ENCODE measurements at regions not wholly inside any gene's neighbourhood (a gene's known extent, or its start where the extent isn't known, plus 50 kb on each side); places are given as distances from the start of the nearest gene placed in this dataset.
A peak's percentile ranks its signal among the peaks of the same experiment; 100 is the strongest.

GRCh38 chr4:32884198-32884597 is 2164.0 kb downstream of the PCDH7 start:
- H3K9me3 ChIP-seq (ENCODE audit: low read depth): no peaks in the 10 kb centered on the region
- no peak for DNase-seq (ENCODE audit: low spot score)
- Mint-ChIP-seq H3K27me3 (ENCODE audit: insufficient read depth, low read depth) (no peaks in the 10 kb centered on the region), H3K27ac (no peak overlapping the region), H3K4me3 (no peak overlapping the region), H3K9me3 (no peaks in the 10 kb centered on the region), H3K36me3 (no peaks in the 10 kb centered on the region), H3K4me1 (no peaks in the 10 kb centered on the region)
- H3K36me3 ChIP-seq: no peaks in the 10 kb centered on the region
- TF ChIP-seq EZH2 (IDR thresholded peaks at IDR 0.05): no peak
- TF ChIP-seq CTCF (IDR thresholded peaks at IDR 0.05): no peak
- no peak for TF ChIP-seq EZH2phosphoT487 (IDR thresholded peaks at IDR 0.05)
- H3K4me3 ChIP-seq: no peak overlapping the region
- no peaks in the 10 kb centered on the region for H3K4me1 ChIP-seq
- H3K79me2 ChIP-seq (ENCODE audit: low read depth): no peaks in the 10 kb centered on the region
- no peaks in the 10 kb centered on the region for H3F3A ChIP-seq (ENCODE audit: low read depth)
- no peak overlapping the region for H2AFZ ChIP-seq (replicated peaks)
- no peak overlapping the region for H3K27ac ChIP-seq
- no peaks in the 10 kb centered on the region for H3K27me3 ChIP-seq
- H4K20me1 ChIP-seq (ENCODE audit: low read depth): no peaks in the 10 kb centered on the region
- no peak overlapping the region for H3K9ac ChIP-seq
- no peak overlapping the region for H3K4me2 ChIP-seq

GRCh38 chr4:32890398-32890797 is 2170.2 kb downstream of the PCDH7 start:
- Mint-ChIP-seq H3K27ac (no peak overlapping the region), H3K36me3 (no peaks in the 10 kb centered on the region), H3K9me3 (no peaks in the 10 kb centered on the region), H3K4me3 (no peak overlapping the region), H3K4me1 (no peaks in the 10 kb centered on the region), H3K27me3 (ENCODE audit: insufficient read depth, low read depth) (peaks cover 2% of the 10 kb centered on the region)
- Histone ChIP-seq H3K36me3 (no peaks in the 10 kb centered on the region), H2AFZ (replicated peaks) (no peak overlapping the region), H3K79me2 (ENCODE audit: low read depth) (no peaks in the 10 kb centered on the region), H4K20me1 (ENCODE audit: low read depth) (no peaks in the 10 kb centered on the region), H3K27ac (no peak overlapping the region), H3K4me3 (no peak overlapping the region), H3K4me2 (no peak overlapping the region), H3F3A (ENCODE audit: low read depth) (no peaks in the 10 kb centered on the region), H3K27me3 (no peaks in the 10 kb centered on the region), H3K9me3 (ENCODE audit: low read depth) (no peaks in the 10 kb centered on the region), H3K4me1 (no peaks in the 10 kb centered on the region), H3K9ac (no peak overlapping the region)
- DNase-seq (ENCODE audit: low spot score): no peak
- TF ChIP-seq EZH2 (IDR thresholded peaks at IDR 0.05): no peak
- TF ChIP-seq EZH2phosphoT487 (IDR thresholded peaks at IDR 0.05): no peak
- TF ChIP-seq CTCF (IDR thresholded peaks at IDR 0.05): no peak

- Histone ChIP-seq H3K4me1 (no peaks in the 10 kb centered on the region), H2AFZ (replicated peaks) (no peak overlapping the region), H3K9ac (no peak overlapping the region), H3K27me3 (no peaks in the 10 kb centered on the region), H3F3A (ENCODE audit: low read depth) (no peaks in the 10 kb centered on the region), H3K79me2 (ENCODE audit: low read depth) (no peaks in the 10 kb centered on the region), H4K20me1 (ENCODE audit: low read depth) (no peaks in the 10 kb centered on the region), H3K4me3 (no peak overlapping the region), H3K9me3 (ENCODE audit: low read depth) (no peaks in the 10 kb centered on the region), H3K27ac (no peak overlapping the region), H3K36me3 (no peaks in the 10 kb centered on the region), H3K4me2 (no peak overlapping the region)
- no peaks in the 10 kb centered on the region for H3K36me3 Mint-ChIP-seq
- no peak for DNase-seq (ENCODE audit: low spot score)
- no peak for TF ChIP-seq CTCF (IDR thresholded peaks at IDR 0.05)
- TF ChIP-seq EZH2 (IDR thresholded peaks at IDR 0.05): no peak
- no peak for TF ChIP-seq EZH2phosphoT487 (IDR thresholded peaks at IDR 0.05)
- H3K9me3 Mint-ChIP-seq: peaks cover 11% of the 10 kb centered on the region
- H3K4me3 Mint-ChIP-seq: no peak overlapping the region
- H3K27me3 Mint-ChIP-seq (ENCODE audit: insufficient read depth, low read depth): peaks cover 3% of the 10 kb centered on the region
- no peak overlapping the region for H3K27ac Mint-ChIP-seq
- H3K4me1 Mint-ChIP-seq: no peaks in the 10 kb centered on the region
Observed at GRCh38 chr4:32909053-32909452, 2188.9 kb downstream of the PCDH7 start.

- Histone ChIP-seq H2AFZ (replicated peaks) (no peak overlapping the region), H3K9me3 (ENCODE audit: low read depth) (no peaks in the 10 kb centered on the region), H3K9ac (no peak overlapping the region), H3K27me3 (no peaks in the 10 kb centered on the region), H3F3A (ENCODE audit: low read depth) (no peaks in the 10 kb centered on the region), H4K20me1 (ENCODE audit: low read depth) (no peaks in the 10 kb centered on the region), H3K4me3 (no peak overlapping the region), H3K79me2 (ENCODE audit: low read depth) (no peaks in the 10 kb centered on the region), H3K27ac (no peak overlapping the region), H3K4me1 (no peaks in the 10 kb centered on the region), H3K4me2 (no peak overlapping the region), H3K36me3 (no peaks in the 10 kb centered on the region)
- H3K4me1 Mint-ChIP-seq: no peaks in the 10 kb centered on the region
- H3K27me3 Mint-ChIP-seq (ENCODE audit: insufficient read depth, low read depth): peaks cover 3% of the 10 kb centered on the region
- no peaks in the 10 kb centered on the region for H3K36me3 Mint-ChIP-seq
- peak; percentile 36 for DNase-seq (ENCODE audit: low spot score)
- no peak overlapping the region for H3K4me3 Mint-ChIP-seq
- TF ChIP-seq EZH2phosphoT487 (IDR thresholded peaks at IDR 0.05): no peak
- peak; percentile 20 for TF ChIP-seq CTCF (IDR thresholded peaks at IDR 0.05)
- H3K9me3 Mint-ChIP-seq: peaks cover 11% of the 10 kb centered on the region
- H3K27ac Mint-ChIP-seq: no peak overlapping the region
Observed at GRCh38 chr4:32909736-32910135, 2189.6 kb downstream of the PCDH7 start.

Measured in neural progenitor cell (in vitro differentiated cells).